ENCODE measurements at regions not wholly inside any gene's neighbourhood (a gene's known extent, or its start where the extent isn't known, plus 50 kb on each side); places are given as distances from the start of the nearest gene placed in this dataset.

GRCh38 chr20:22652681-22653588 lies 68.6 kb upstream of the FOXA2 start:
- DNase-seq = peak; percentile 55

- DNase-seq = no peak
Measured at GRCh38 chr20:22653658-22654642, 69.6 kb upstream of the FOXA2 start.

DNA sequence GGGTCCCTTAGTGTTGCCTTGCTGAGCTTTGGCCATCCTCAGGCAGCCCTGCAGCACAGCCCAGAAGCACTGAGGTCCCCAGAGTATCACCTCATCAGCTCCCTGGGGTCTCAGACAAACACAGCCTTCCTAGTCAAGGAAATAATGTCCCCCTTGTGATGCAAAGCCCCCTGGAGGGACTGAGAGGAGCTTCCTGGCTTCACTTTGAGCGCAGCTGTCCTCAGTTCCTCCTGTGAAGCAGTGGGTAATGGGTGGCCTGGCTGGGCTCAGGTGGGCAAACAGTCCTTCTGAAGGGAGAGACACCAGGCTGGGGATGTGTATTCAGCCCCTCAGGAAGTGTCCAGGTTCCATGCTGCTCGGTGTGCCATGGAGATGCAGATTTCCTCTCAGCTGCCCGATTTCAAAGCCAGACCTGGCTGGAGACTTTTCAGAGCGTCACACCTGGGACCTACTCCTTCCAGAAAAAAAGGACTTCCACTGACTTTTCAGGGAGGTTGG lies 79.2 kb upstream of the FOXA2 start:
- DNase-seq = no peak

DNA sequence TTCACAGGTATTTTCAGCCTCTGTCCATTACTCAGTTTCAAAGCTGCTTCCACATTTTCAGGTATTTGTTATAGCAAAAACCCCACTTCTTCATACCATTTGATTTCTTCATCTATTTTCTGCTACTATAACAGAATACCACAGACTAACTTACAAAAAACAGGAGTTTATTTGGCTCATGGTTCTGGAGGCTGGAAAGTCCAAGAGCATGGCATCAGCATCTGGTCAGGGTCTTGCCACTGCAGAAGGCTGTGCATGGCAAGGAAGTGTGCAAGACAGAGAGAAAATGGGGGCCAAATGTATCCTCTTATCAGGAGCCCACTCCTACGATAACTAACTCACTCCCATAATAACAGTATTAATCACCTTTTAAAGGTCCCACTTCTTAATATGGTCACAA lies 82.8 kb upstream of the FOXA2 start:
- DNase-seq = no peak

DNA sequence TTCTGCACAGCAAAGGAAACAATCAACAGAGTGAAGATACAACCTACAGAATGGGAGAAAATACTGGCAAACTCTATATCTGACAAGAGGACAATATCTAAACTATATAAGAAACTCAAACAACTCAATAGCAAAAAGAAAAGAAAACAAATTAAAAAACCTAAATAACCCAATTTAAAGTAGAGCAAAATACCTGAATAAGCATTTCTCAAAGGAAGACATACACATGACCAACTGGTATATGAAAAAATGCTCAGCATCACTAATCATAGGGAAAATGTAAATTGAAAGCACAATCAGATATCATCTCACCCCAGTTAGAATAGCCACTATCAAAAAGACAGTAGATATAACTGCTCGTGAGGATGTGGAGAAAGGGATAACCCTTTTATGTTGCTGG lies 87.8 kb upstream of the FOXA2 start:
- DNase-seq = no peak

GRCh38 chr20:22673467-22673866 lies 89.1 kb upstream of the FOXA2 start:
- DNase-seq = no peak

- no peak for DNase-seq
Measured at GRCh38 chr20:22675341-22675740, 91.0 kb upstream of the FOXA2 start.

DNA sequence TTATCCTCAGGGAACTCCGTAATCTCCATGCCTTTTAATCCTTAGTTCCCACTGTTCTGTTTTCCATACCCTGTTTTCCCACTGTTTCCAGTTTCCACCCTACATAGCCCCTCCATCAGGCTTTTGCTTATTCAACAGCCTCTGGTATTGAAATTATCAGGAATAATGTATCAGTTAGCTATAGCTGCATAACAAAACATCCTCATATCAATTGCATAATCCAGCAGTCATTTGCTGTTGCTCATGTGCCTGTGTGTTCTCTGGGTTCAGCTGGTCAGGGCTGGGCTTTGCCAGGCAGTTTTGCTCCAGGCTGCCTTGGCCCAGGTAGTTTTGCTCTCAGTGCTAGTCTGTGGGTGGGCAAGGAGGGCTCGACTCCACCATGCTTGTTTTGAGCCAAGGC lies 94.3 kb upstream of the FOXA2 start:
- no peak for DNase-seq

DNA sequence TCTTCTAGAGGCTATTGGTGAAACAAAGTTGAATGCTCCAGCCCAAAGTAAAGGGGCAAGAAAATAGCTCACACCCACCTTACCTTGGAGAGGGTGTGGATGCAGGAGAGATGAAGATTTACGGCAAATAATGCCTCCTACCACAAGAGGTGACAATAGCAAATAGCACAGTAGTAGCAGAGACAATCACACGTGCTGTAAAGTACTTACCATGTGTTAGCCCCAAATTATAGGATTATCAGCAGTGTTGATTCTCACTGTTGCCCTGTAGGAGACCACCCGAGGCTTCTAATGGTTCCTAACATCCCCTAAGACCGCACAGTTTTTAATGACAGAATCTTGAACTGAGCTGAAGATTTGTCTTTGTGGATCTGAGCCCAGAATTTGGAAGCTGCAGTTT lies 94.8 kb upstream of the FOXA2 start:
- no peak for DNase-seq

DNA sequence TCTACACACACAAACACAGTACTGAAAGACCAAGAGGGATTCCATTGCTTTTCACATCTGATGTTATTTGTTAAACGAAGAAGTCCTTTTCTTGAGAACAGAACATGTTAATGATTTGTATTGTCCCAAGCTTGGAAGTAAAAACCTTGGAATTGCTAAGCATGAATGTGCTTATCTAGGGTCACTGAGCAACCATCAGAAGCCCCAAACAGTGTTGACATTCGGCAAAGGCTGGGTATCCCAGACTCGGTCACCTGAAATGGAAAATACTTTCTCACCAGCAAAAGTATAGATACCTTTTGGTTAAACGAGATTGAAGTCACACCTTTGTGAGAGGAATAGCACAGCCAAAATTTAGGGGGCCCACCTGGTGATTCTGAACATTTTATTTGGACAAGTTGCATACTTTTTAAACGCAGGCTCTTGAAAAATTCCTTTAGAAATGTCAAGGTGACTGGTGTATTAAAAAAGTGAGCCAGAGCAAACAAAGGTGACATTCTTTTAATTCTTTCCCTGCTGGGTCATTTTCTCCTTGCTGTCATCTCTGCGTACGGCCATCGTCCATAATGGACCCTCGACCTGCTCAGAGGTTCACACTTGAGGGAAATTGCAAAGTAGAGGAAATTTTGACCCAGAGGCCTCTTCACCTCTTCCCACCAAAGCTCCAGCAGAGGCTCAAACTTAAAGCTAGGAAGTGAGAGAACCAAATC lies 95.8 kb upstream of the FOXA2 start:
- DNase-seq = no peak

DNA sequence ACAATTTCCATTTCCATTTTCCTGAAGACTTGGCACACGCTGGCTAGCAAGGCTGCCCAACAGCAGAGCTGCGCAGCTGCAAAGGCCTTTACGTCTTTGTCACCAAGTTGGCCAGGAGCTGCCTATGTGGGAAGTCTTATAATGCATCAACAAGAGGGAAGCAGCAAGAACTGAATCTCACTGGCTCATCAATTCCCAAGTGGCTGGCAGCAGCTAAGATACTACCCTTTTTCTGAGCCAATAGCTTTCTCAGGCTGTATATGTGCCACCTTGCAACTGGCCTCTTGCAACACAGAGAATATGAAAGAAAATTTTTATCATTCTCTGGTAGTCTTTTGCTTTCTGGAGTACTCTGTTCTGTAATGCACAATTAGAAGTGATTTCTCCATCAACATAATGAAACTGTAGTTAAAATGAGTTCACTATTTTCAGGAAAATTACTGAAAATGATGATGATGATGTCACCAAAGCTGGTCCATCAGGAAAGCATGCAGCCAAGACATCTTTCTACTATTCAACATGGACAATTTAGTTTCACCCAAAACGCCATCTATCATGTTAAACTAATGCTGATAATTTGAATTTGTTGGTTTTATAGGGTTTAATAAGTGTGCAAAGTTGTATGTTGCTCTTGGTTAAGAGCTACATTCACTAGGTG lies 97.3 kb upstream of the FOXA2 start:
- DNase-seq = no peak

DNA sequence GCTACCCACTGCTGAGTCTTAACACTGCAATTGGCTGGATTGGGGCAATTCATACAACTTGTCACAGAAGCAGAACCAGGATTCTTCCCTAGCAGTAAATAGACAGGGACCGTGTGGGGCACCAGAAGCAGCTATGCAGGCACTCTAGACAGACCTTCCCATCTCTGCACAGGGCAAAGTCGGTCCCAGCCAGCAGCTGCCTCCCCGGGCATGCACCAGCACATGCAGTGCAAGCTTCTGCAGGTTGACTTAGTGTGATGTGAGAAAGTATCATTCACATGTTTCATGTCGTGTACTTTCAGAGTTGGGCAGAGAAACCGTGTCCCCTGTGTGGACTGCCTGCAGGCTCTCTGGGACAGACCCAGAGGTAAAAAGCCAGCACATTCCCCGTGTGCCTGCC lies 98.0 kb upstream of the FOXA2 start:
- DNase-seq = no peak

- DNase-seq = peak; percentile 78
Measured at GRCh38 chr20:22684072-22684762, 99.8 kb upstream of the FOXA2 start.

GRCh38 chr20:22684763-22685443 lies 100.5 kb upstream of the FOXA2 start:
- DNase-seq = no peak

DNA sequence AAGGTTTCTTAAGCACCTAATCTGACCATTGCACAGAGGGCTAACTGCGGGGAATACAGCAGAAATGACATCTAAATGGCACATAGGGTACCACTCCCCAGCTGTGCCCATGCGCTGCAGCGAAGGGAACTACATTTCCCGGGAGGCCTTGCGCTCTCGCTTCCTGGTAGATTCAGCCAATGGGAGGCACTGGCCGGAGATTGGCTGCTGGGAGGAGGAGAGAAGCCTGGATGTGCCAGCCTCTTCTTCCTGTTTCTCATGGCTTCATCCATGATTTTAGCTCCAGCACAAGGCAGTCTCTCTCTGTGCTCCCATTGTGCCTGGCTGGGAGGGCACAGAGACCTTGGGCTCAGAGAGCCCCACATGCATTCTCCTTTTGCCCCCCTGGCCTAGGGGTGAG lies 101.7 kb upstream of the FOXA2 start:
- peak; percentile 61 for DNase-seq

DNA sequence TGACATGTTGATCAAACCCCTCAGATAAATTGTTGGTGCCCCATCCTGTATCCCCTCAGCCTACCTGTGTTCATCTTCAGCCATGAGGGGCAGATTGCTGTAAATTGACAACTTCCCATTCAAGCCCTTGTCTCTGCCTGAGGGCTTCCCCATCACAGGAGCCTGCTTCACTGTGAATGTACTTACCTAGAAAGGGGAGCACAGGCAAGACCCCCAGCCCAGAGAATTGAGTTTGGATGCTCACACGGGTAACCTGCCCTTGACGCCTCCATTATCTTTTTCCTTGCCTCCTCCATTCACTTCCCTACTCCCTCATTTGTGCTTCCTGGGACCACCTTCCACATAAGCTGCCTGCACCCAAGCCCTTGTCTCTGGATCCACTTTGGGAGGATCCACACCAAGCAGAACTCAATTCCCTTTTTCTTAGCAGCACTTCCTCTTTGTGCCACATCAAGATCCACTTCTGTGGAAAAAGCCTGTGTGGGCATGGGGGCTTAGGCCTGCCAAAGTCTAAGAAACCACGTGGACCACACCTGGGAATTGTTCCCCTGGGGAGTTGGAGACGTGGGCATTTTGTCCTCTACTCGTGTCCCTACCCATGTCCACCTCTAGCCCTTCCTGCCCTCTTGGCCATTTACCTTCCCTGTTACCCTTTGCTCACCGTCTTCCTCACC lies 103.4 kb upstream of the FOXA2 start:
- DNase-seq = no peak

GRCh38 chr20:22688485-22688884 lies 104.1 kb upstream of the FOXA2 start:
- DNase-seq = no peak

GRCh38 chr20:22689266-22689665 lies 104.9 kb upstream of the FOXA2 start:
- no peak for DNase-seq

DNA sequence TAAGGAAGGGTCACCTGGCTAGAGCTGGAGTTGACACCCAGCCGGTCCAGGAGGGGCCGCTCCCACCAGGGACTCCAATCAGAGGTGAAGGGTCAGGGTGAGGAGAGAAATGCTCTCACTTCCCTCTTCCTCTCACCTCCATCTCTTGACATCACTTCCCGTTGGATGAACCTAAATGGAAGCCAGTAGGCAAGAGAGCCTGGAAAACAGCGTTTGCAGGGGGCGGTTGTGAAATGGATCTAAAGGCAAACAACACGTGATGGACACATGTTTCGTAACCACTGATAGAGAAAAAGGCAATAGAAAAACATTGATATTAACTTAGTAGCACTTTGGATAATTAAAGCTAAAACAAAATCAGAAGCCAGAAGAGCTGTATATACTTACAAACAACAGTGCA lies 105.6 kb upstream of the FOXA2 start:
- no peak for DNase-seq

- no peak for DNase-seq
Measured at GRCh38 chr20:22690616-22691179, 106.3 kb upstream of the FOXA2 start.
